ENCODE measurements at regions not wholly inside any gene's neighbourhood (a gene's known extent, or its start where the extent isn't known, plus 50 kb on each side); places are given as distances from the start of the nearest gene placed in this dataset.

- Histone ChIP-seq H3K27me3 (ENCODE audit: control insufficient read depth, insufficient read depth, low read length) (no peaks in the 10 kb centered on the region), H3K36me3 (ENCODE audit: control insufficient read depth, insufficient read depth, low read length) (no peaks in the 10 kb centered on the region), H3K4me3 (ENCODE audit: low read depth, low read length) (no peak overlapping the region)
- DNase-seq (ENCODE audit: low read depth) (no peak), FAIRE-seq (no peak)
- no peak for TF ChIP-seq CTCF (IDR thresholded peaks at IDR 0.05; ENCODE audit: insufficient read depth, low read length, severe bottlenecking)
These were observed 551.1 kb upstream of the CELF4 start for GRCh38 chr18:38116716-38117115.

- no peak for FAIRE-seq
- Histone ChIP-seq H3K27me3 (ENCODE audit: control insufficient read depth, insufficient read depth, low read length) (no peaks in the 10 kb centered on the region), H3K36me3 (ENCODE audit: control insufficient read depth, insufficient read depth, low read length) (no peaks in the 10 kb centered on the region), H3K4me3 (ENCODE audit: low read depth, low read length) (no peak overlapping the region)
- no peak for TF ChIP-seq CTCF (IDR thresholded peaks at IDR 0.05; ENCODE audit: insufficient read depth, low read length, severe bottlenecking)
- DNase-seq (ENCODE audit: low read depth), result peak; percentile 4
These were observed 549.6 kb upstream of the CELF4 start for GRCh38 chr18:38115201-38115600.

GRCh38 chr18:38087538-38087937, 521.9 kb upstream of the CELF4 start:
- no peak overlapping the region for H3K4me3 ChIP-seq (ENCODE audit: low read depth, low read length)
- no peaks in the 10 kb centered on the region for H3K36me3 ChIP-seq (ENCODE audit: control insufficient read depth, insufficient read depth, low read length)
- no peaks in the 10 kb centered on the region for H3K27me3 ChIP-seq (ENCODE audit: control insufficient read depth, insufficient read depth, low read length)
- FAIRE-seq (no peak), DNase-seq (ENCODE audit: low read depth) (no peak)
- no peak for TF ChIP-seq CTCF (IDR thresholded peaks at IDR 0.05; ENCODE audit: insufficient read depth, low read length, severe bottlenecking)

- no peaks in the 10 kb centered on the region for H3K36me3 ChIP-seq (ENCODE audit: control insufficient read depth, insufficient read depth, low read length)
- FAIRE-seq (no peak), DNase-seq (ENCODE audit: low read depth) (peak; percentile 58)
These were observed 515.9 kb upstream of the CELF4 start for GRCh38 chr18:38081516-38081915.

GRCh38 chr18:38077229-38077628, 511.6 kb upstream of the CELF4 start:
- Histone ChIP-seq H3K36me3 (ENCODE audit: control insufficient read depth, insufficient read depth, low read length) (no peaks in the 10 kb centered on the region), H3K27me3 (ENCODE audit: control insufficient read depth, insufficient read depth, low read length) (no peaks in the 10 kb centered on the region), H3K4me3 (ENCODE audit: low read depth, low read length) (no peak overlapping the region)
- DNase-seq (ENCODE audit: low read depth) (peak; percentile 22), FAIRE-seq (no peak)
- TF ChIP-seq CTCF (IDR thresholded peaks at IDR 0.05; ENCODE audit: insufficient read depth, low read length, severe bottlenecking), result no peak

More at GRCh38 chr18:38081516-38081915, 515.9 kb upstream of the CELF4 start:
- no peak for TF ChIP-seq CTCF (IDR thresholded peaks at IDR 0.05; ENCODE audit: insufficient read depth, low read length, severe bottlenecking)
- Histone ChIP-seq H3K27me3 (ENCODE audit: control insufficient read depth, insufficient read depth, low read length) (no peaks in the 10 kb centered on the region), H3K4me3 (ENCODE audit: low read depth, low read length) (no peak overlapping the region)

- Histone ChIP-seq H3K4me3 (ENCODE audit: low read depth, low read length) (no peak overlapping the region), H3K27me3 (ENCODE audit: control insufficient read depth, insufficient read depth, low read length) (no peaks in the 10 kb centered on the region), H3K36me3 (ENCODE audit: control insufficient read depth, insufficient read depth, low read length) (no peaks in the 10 kb centered on the region)
- TF ChIP-seq CTCF (IDR thresholded peaks at IDR 0.05; ENCODE audit: insufficient read depth, low read length, severe bottlenecking), result no peak
- FAIRE-seq, result no peak
- DNase-seq (ENCODE audit: low read depth), result no peak
These were observed 510.9 kb upstream of the CELF4 start for GRCh38 chr18:38076346-38077070.

All from bronchial epithelial cell (primary cell).